GM12891 (cell line): ENCODE measurements at regions not wholly inside any gene's neighbourhood (a gene's known extent, or its start where the extent isn't known, plus 50 kb on each side); places are given as distances from the start of the nearest gene placed in this dataset.

Experiments used
- DNase-seq: peaks from one replicate; pipeline ENCODE4 v3.0.0; 2011; ENCODE audit warnings: low spot score; ENCODE audit not compliant: insufficient read length
- FAIRE-seq: peaks from 2 replicates; lab custom pipeline; 2011; peaks lifted over from hg19 to GRCh38; lab: Jason Lieb, UNC
- PAX5 ChIP-seq: IDR thresholded peaks from 2 replicates; pipeline ENCODE4 v1.6.1; 2011; ENCODE audit warnings: low read length, moderate library complexity, mild to moderate bottlenecking; ENCODE audit not compliant: insufficient read depth, severe bottlenecking
- POLR2A ChIP-seq: IDR thresholded peaks from 2 replicates; pipeline ENCODE4 v1.6.1; 2011; ENCODE audit warnings: low read depth, low read length, control low read depth
- POLR2AphosphoS5 ChIP-seq: IDR thresholded peaks from 2 replicates; pipeline ENCODE4 v1.6.1; 2011; ENCODE audit warnings: low read depth, low read length, control low read depth
- POU2F2 ChIP-seq: IDR thresholded peaks from 2 replicates; pipeline ENCODE4 v1.6.1; 2011; ENCODE audit warnings: low read depth, mild to moderate bottlenecking, control low read depth, low read length, moderate library complexity
- SPI1 ChIP-seq: IDR thresholded peaks from 2 replicates; pipeline ENCODE4 v1.6.1; 2011; ENCODE audit warnings: low read depth, low read length, control low read depth
- TAF1 ChIP-seq: IDR thresholded peaks from 2 replicates; pipeline ENCODE4 v1.6.1; 2011; ENCODE audit warnings: low read depth, low read length, control low read depth

- FAIRE-seq (no peak), DNase-seq (no peak)
- TF ChIP-seq TAF1 (no peak), POU2F2 (no peak), POLR2AphosphoS5 (no peak), POLR2A (no peak), PAX5 (no peak), SPI1 (no peak)
These were observed 349.4 kb upstream of the SATB1 start for GRCh38 chr3:18774319-18775088.

GRCh38 chr3:18772699-18773305 lies 347.7 kb upstream of the SATB1 start:
- TF ChIP-seq PAX5, result no peak
- no peak for TF ChIP-seq TAF1
- DNase-seq, result no peak
- no peak for FAIRE-seq

- TF ChIP-seq POU2F2, result no peak
- no peak for TF ChIP-seq PAX5
- no peak for TF ChIP-seq TAF1
- TF ChIP-seq POLR2A, result no peak
- no peak for TF ChIP-seq POLR2AphosphoS5
- no peak for TF ChIP-seq SPI1
- no peak for DNase-seq
- no peak for FAIRE-seq
These were observed 346.8 kb upstream of the SATB1 start for GRCh38 chr3:18771931-18772330.

- DNase-seq (no peak), FAIRE-seq (no peak)
- TF ChIP-seq SPI1, result no peak
- TF ChIP-seq POU2F2, result no peak
- TF ChIP-seq POLR2A, result no peak
- TF ChIP-seq PAX5, result no peak
- no peak for TF ChIP-seq TAF1
- TF ChIP-seq POLR2AphosphoS5, result no peak
These were observed 345.7 kb upstream of the SATB1 start for GRCh38 chr3:18770800-18771199.

GRCh38 chr3:18767756-18768303 lies 342.7 kb upstream of the SATB1 start:
- TF ChIP-seq POLR2A, result no peak
- TF ChIP-seq POU2F2, result no peak
- TF ChIP-seq PAX5, result no peak
- TF ChIP-seq TAF1, result no peak
- TF ChIP-seq POLR2AphosphoS5, result no peak
- FAIRE-seq (no peak), DNase-seq (no peak)

GRCh38 chr3:18766974-18767373 lies 341.8 kb upstream of the SATB1 start:
- FAIRE-seq (no peak), DNase-seq (no peak)
- TF ChIP-seq POU2F2 (no peak), SPI1 (peak; percentile 47; the same call in 1 of the 2 replicates)

GRCh38 chr3:18765662-18766061 lies 340.5 kb upstream of the SATB1 start:
- DNase-seq, result no peak
- TF ChIP-seq POLR2AphosphoS5, result no peak
- no peak for TF ChIP-seq TAF1
- no peak for TF ChIP-seq PAX5
- TF ChIP-seq SPI1, result no peak
- no peak for TF ChIP-seq POU2F2
- TF ChIP-seq POLR2A, result no peak
- FAIRE-seq, result no peak

- FAIRE-seq, result no peak
- TF ChIP-seq POLR2AphosphoS5, result no peak
- no peak for TF ChIP-seq TAF1
- no peak for TF ChIP-seq POU2F2
- no peak for TF ChIP-seq SPI1
- no peak for TF ChIP-seq POLR2A
- TF ChIP-seq PAX5, result no peak
- no peak for DNase-seq
These were observed 340.0 kb upstream of the SATB1 start for GRCh38 chr3:18765161-18765560.

- FAIRE-seq (no peak), DNase-seq (no peak)
- TF ChIP-seq TAF1 (no peak), SPI1 (peak; percentile 48)
These were observed 336.4 kb upstream of the SATB1 start for GRCh38 chr3:18761530-18761929.

- no peak for DNase-seq
- TF ChIP-seq POLR2AphosphoS5 (no peak), PAX5 (no peak), TAF1 (no peak), SPI1 (no peak)
- FAIRE-seq, result peak; percentile 91
These were observed 333.0 kb upstream of the SATB1 start for GRCh38 chr3:18758047-18758704.
